ENCODE measurements at regions not wholly inside any gene's neighbourhood (a gene's known extent, or its start where the extent isn't known, plus 50 kb on each side); places are given as distances from the start of the nearest gene placed in this dataset.

DNA sequence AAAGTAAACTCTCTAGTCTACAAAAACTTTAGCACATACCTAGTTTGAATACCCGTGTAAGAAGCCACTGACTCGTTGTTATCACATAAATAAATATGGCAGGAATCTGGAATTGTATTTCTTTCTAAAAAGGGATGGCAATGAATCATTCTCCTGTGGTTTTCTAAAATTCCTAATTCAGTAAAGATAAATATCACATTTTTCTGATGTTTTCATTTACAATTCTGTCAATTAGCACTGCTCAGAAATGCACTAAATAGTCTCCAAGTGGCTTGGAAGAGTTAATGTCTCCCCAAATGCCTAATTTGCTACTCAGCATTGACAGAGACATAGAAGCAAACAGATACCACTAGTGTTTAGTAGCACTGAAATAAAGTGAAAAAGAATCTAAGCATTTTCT is 547.7 kb upstream of the SLITRK1 start:
- TF ChIP-seq CTCF (conservative IDR thresholded peaks at IDR 0.05) (no peak), ZFX (IDR thresholded peaks at IDR 0.05) (no peak)
